Dermis microvascular lymphatic vessel endothelial cell (primary cell): ENCODE measurements at regions not wholly inside any gene's neighbourhood (a gene's known extent, or its start where the extent isn't known, plus 50 kb on each side); places are given as distances from the start of the nearest gene placed in this dataset.
A peak's percentile ranks its signal among the peaks of the same experiment; 100 is the strongest.

Experiments used
- DNase-seq, 2 donors: peaks; one replicate each; pipeline versions ENCODE4 v3.0.0 to v3.0.0-alpha.2; 2010; ENCODE audit warnings: low read depth in 2 of 2

GRCh38 chr9:88754452-88754851 lies 219.5 kb downstream of the NXNL2 start:
- no peak for DNase-seq

- DNase-seq = no peak
Measured at GRCh38 chr9:88754886-88755285, 219.9 kb downstream of the NXNL2 start.

- no peak for DNase-seq
Measured at GRCh38 chr9:88757406-88758010, 222.5 kb downstream of the NXNL2 start.

- no peak for DNase-seq
Measured at GRCh38 chr9:88759364-88759763, 224.4 kb downstream of the NXNL2 start.

GRCh38 chr9:88766778-88767503 lies 224.3 kb upstream of the S1PR3 start:
- peak in 1 of 2 donors; percentile 34 for DNase-seq

- no peak for DNase-seq
Measured at GRCh38 chr9:88767504-88767790, 223.8 kb upstream of the S1PR3 start.

- no peak for DNase-seq
Measured at GRCh38 chr9:88772575-88772974, 218.7 kb upstream of the S1PR3 start.

- no peak for DNase-seq
Measured at GRCh38 chr9:88773126-88773525, 218.1 kb upstream of the S1PR3 start.

- no peak for DNase-seq
Measured at GRCh38 chr9:88773627-88774244, 217.5 kb upstream of the S1PR3 start.

- peak in 1 of 2 donors; percentile 74 for DNase-seq
Measured at GRCh38 chr9:88775037-88775471, 216.2 kb upstream of the S1PR3 start.

GRCh38 chr9:88775559-88775958 lies 215.7 kb upstream of the S1PR3 start:
- peak in 1 of 2 donors; percentile 56 for DNase-seq

- DNase-seq = no peak
Measured at GRCh38 chr9:88775966-88776365, 215.3 kb upstream of the S1PR3 start.

- peak; percentile 11 to 82 for DNase-seq
Measured at GRCh38 chr9:88776717-88777497, 214.4 kb upstream of the S1PR3 start.

GRCh38 chr9:88777498-88778312 lies 213.6 kb upstream of the S1PR3 start:
- DNase-seq = peak; percentile 47 to 89

GRCh38 chr9:88781628-88782391 lies 209.5 kb upstream of the S1PR3 start:
- peak in 1 of 2 donors; percentile 68 for DNase-seq

- DNase-seq = no peak
Measured at GRCh38 chr9:88782931-88783710, 208.1 kb upstream of the S1PR3 start.

- no peak for DNase-seq
Measured at GRCh38 chr9:88783711-88784083, 207.6 kb upstream of the S1PR3 start.

- DNase-seq = no peak
Measured at GRCh38 chr9:88784960-88785359, 206.3 kb upstream of the S1PR3 start.

- DNase-seq = no peak
Measured at GRCh38 chr9:88786291-88787079, 204.8 kb upstream of the S1PR3 start.
